GM12878 (cell line): ENCODE measurements at regions not wholly inside any gene's neighbourhood (a gene's known extent, or its start where the extent isn't known, plus 50 kb on each side); places are given as distances from the start of the nearest gene placed in this dataset.

ENCODE experiments used
- ATAC-seq: fragments of 200-7000 bp; cut with Tn5 transposase; 3 replicates; pipeline ENCODE4 v1.9.1; 2020; ENCODE audit warnings: mild to moderate bottlenecking, moderate library complexity
- BruUV-seq: library from RNA; stranded (reverse); fragments of 400-500 nt; replicated peaks from 2 replicates; lab custom pipeline; 2021; lab: Mats Ljungman, UMichigan
- CTCF ChIA-PET: fragments of 300-600 bp; sonication (Branson Sonifier 250); formaldehyde crosslinking; extraction: SDS; loops from one replicate; lab custom pipeline; 2021; ENCODE audit warnings: inconsistent platforms; lab: Yijun Ruan, JAX
- POLR2A ChIA-PET: fragments of 350-600 bp; formaldehyde crosslinking; extraction: SDS; loops from one replicate; lab custom pipeline; 2021; ENCODE audit warnings: inconsistent platforms; lab: Charles Lee
- RAD21 ChIA-PET: fragments of 300-600 bp; sonication (Branson Sonifier 250); formaldehyde crosslinking; loops from one replicate; lab custom pipeline; 2023; ENCODE audit warnings: antibody characterized with exemption; ENCODE audit not compliant: unreplicated experiment; lab: Charles Lee
- SMC1A ChIA-PET: fragments of 300-600 bp; sonication (Branson Sonifier 250); formaldehyde crosslinking; loops from one replicate; lab custom pipeline; 2023; ENCODE audit not compliant: unreplicated experiment, uncharacterized antibody; lab: Charles Lee
- DNase-seq: peaks from one replicate; pipeline ENCODE4 v3.0.0-alpha.2; 2011; ENCODE audit warnings: low read depth, low spot score
- FAIRE-seq: peaks from 3 replicates; lab custom pipeline; 2011; peaks lifted over from hg19 to GRCh38; lab: Jason Lieb, UNC
- H2AFZ ChIP-seq: 2 replicates; pipeline ENCODE4 v1.6.0; 2011; ENCODE audit warnings: low read depth, low read length, control low read depth; ENCODE audit not compliant: control insufficient read depth
- H3K27ac ChIP-seq: 2 replicates; pipeline ENCODE4 v1.5.1; 2011; ENCODE audit warnings: control low read depth; ENCODE audit not compliant: control insufficient read depth, insufficient read depth
- H3K27me3 ChIP-seq, 2 experiments: replicated peaks in 1 of 2; 2 replicates each; pipeline versions ENCODE4 v1.6.0 to v1.6.1; 2011; ENCODE audit warnings: low read length in 1 of 2; ENCODE audit not compliant: control insufficient read depth in 2 of 2, insufficient read depth in 2 of 2
- H3K36me3 ChIP-seq, 2 experiments: 2 replicates each; pipeline ENCODE4 v1.5.1; 2011; ENCODE audit warnings: low read length in 1 of 2; ENCODE audit not compliant: control insufficient read depth in 2 of 2, insufficient read depth in 2 of 2
- H3K4me1 ChIP-seq: 2 replicates; pipeline ENCODE4 v1.6.1; 2011; ENCODE audit warnings: mild to moderate bottlenecking, low read length, moderate library complexity, mixed read lengths; ENCODE audit not compliant: control insufficient read depth, insufficient read depth
- H3K4me2 ChIP-seq: 2 replicates; pipeline ENCODE4 v1.6.0; 2011; ENCODE audit warnings: control low read depth; ENCODE audit not compliant: control insufficient read depth, insufficient read depth
- H3K4me3 ChIP-seq: fragments of 200-600 bp; sonication (generic); 2 replicates; pipeline ENCODE4 v1.5.1; 2016
- H3K79me2 ChIP-seq: 2 replicates; pipeline ENCODE4 v1.6.0; 2011; ENCODE audit warnings: low read length; ENCODE audit not compliant: control insufficient read depth, insufficient read depth
- H3K9ac ChIP-seq: 2 replicates; pipeline ENCODE4 v1.8.0; 2011; ENCODE audit warnings: low read length, control low read depth, mixed read lengths; ENCODE audit not compliant: control insufficient read depth, insufficient read depth
- H3K9me3 ChIP-seq: replicated peaks from 3 replicates; pipeline ENCODE4 v1.5.1; 2011; ENCODE audit warnings: mild to moderate bottlenecking, low read length; ENCODE audit not compliant: control insufficient read depth, insufficient read depth
- H4K20me1 ChIP-seq: 2 replicates; pipeline ENCODE4 v1.6.0; 2011; ENCODE audit not compliant: control insufficient read depth, insufficient read depth
- BCLAF1 ChIP-seq: fragments of 450-650 bp; IDR thresholded peaks from 2 replicates; pipeline ENCODE4 v1.6.1; 2017; ENCODE audit warnings: antibody characterized with exemption, mild to moderate bottlenecking, moderate library complexity
- ETV6 ChIP-seq, 2 experiments: fragments of 450-650 bp in 1 of 2; IDR thresholded peaks in 1 of 2; conservative IDR thresholded peaks in 1 of 2; 2 replicates each; pipeline ENCODE4 v1.6.1; 2014; ENCODE audit warnings: antibody characterized with exemption in 1 of 2, borderline replicate concordance in 1 of 2, low read depth in 1 of 2, mild to moderate bottlenecking in 1 of 2, moderate library complexity in 1 of 2
- FOXM1 ChIP-seq: IDR thresholded peaks from 2 replicates; pipeline ENCODE4 v1.6.1; 2012; ENCODE audit warnings: low read depth, mild to moderate bottlenecking, inconsistent platforms, low read length, moderate library complexity
- JUND ChIP-seq: IDR thresholded peaks from 2 replicates; pipeline ENCODE4 v1.6.1; 2012; ENCODE audit warnings: low read depth, mild to moderate bottlenecking, low read length, improper control_type of control experiment, moderate library complexity
- PML ChIP-seq: IDR thresholded peaks from 2 replicates; pipeline ENCODE4 v1.6.1; 2012; ENCODE audit warnings: low read length, inconsistent platforms
- POLR2AphosphoS2 ChIP-seq: IDR thresholded peaks from 2 replicates; pipeline ENCODE4 v1.6.1; 2011; ENCODE audit warnings: low read depth, mild to moderate bottlenecking, low read length, improper control_type of control experiment, moderate library complexity
- RFX5 ChIP-seq: IDR thresholded peaks from 2 replicates; pipeline ENCODE4 v1.6.1; 2011; ENCODE audit warnings: low read depth, low read length, improper control_type of control experiment
- SPI1 ChIP-seq: IDR thresholded peaks from 2 replicates; pipeline ENCODE4 v1.6.1; 2011; ENCODE audit warnings: low read depth, mild to moderate bottlenecking, low read length, moderate library complexity, borderline replicate concordance; ENCODE audit not compliant: insufficient read depth
- ZNF592 ChIP-seq: fragments of 450-650 bp; IDR thresholded peaks from 2 replicates; pipeline ENCODE4 v1.6.1; 2017; ENCODE audit warnings: mild to moderate bottlenecking, moderate library complexity
- WGBS: methylation state at CpG from one replicate; pipeline ENCODE4 v1.1.6; 2016; ENCODE audit warnings: low lambda C conversion rate; ENCODE audit not compliant: insufficient replicate concordance, insufficient coverage; ENCODE audit errors: missing lambda C conversion rate; 5-methylcytosine and 5-hydroxymethylcytosine counted together
- in situ Hi-C: fragments of 300-500 bp; cut with MboI; formaldehyde crosslinking; loops from 9 replicates; pipeline ENCODE4 v1.14.3; 2018; ENCODE audit warnings: mixed read lengths
- intact Hi-C: fragments of 100-400 bp; cut with micrococcal nuclease; formaldehyde crosslinking; loops from one replicate; pipeline ENCODE4 v1.14.2; 2022; ENCODE audit not compliant: unreplicated experiment
- TF ChIP-seq, protein P1 (sequence below): fragments of 450-650 bp; formaldehyde crosslinking; IDR thresholded peaks from 2 replicates; pipeline ENCODE4 v1.5.0; 2022; ENCODE audit warnings: mild to moderate bottlenecking, missing genetic modification characterization

DNA sequence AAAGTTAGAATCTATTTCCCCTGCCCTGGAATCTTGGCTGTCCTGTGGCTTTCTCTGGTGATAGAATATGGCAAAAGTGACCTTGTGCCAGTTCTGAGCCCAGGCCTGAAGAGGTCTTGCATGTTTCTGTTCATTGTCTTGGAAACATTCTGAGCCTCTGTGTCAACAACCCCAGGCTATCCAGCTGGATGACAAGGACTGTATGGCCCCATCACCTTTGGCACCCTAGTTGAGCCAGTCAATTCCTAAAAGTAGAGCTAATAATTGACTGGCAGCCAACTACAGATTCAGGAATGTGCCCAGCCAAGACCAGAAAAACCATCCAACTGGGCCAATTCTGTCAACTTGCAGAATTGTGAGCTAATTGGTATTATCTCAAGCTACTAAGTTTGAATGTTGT lies 514.1 kb upstream of the LARGE1 start (continued):
- TF ChIP-seq, protein P1, sequence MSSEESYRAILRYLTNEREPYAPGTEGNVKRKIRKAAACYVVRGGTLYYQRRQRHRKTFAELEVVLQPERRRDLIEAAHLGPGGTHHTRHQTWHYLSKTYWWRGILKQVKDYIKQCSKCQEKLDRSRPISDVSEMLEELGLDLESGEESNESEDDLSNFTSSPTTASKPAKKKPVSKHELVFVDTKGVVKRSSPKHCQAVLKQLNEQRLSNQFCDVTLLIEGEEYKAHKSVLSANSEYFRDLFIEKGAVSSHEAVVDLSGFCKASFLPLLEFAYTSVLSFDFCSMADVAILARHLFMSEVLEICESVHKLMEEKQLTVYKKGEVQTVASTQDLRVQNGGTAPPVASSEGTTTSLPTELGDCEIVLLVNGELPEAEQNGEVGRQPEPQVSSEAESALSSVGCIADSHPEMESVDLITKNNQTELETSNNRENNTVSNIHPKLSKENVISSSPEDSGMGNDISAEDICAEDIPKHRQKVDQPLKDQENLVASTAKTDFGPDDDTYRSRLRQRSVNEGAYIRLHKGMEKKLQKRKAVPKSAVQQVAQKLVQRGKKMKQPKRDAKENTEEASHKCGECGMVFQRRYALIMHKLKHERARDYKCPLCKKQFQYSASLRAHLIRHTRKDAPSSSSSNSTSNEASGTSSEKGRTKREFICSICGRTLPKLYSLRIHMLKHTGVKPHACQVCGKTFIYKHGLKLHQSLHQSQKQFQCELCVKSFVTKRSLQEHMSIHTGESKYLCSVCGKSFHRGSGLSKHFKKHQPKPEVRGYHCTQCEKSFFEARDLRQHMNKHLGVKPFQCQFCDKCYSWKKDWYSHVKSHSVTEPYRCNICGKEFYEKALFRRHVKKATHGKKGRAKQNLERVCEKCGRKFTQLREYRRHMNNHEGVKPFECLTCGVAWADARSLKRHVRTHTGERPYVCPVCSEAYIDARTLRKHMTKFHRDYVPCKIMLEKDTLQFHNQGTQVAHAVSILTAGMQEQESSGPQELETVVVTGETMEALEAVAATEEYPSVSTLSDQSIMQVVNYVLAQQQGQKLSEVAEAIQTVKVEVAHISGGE (CRISPR knock-in tag) = no peak
- no peak for TF ChIP-seq PML

- no peaks in the 10 kb centered on the region for H3K36me3 ChIP-seq
- RAD21 ChIA-PET = no interaction called here
- TF ChIP-seq ETV6 (conservative IDR thresholded peaks at IDR 0.05 in 1 of 2, IDR thresholded peaks at IDR 0.05 in 1 of 2; ENCODE audit: borderline replicate concordance in 1 of 2, low read depth in 1 of 2) (no peak), JUND (no peak), SPI1 (no peak), BCLAF1 (no peak), POLR2AphosphoS2 (no peak), ZNF592 (no peak), RFX5 (no peak), FOXM1 (no peak)
These were observed 516.9 kb upstream of the LARGE1 start for GRCh38 chr22:34437140-34437539.

More at GRCh38 chr22:34437140-34437539, 516.9 kb upstream of the LARGE1 start:
- ATAC-seq (no peak), DNase-seq (no peak), FAIRE-seq (no peak)
- Histone ChIP-seq H4K20me1 (no peaks in the 10 kb centered on the region), H3K9me3 (no peaks in the 10 kb centered on the region), H3K4me1 (no peaks in the 10 kb centered on the region), H2AFZ (no peak overlapping the region), H3K4me2 (no peak overlapping the region), H3K79me2 (no peaks in the 10 kb centered on the region), H3K9ac (no peak overlapping the region), H3K27ac (no peak overlapping the region), H3K27me3 (no peaks in the 10 kb centered on the region), H3K4me3 (no peak overlapping the region)
- POLR2A ChIA-PET = no interaction called here
- in situ Hi-C loops (no loop called here), intact Hi-C loops (no loop called here)
- no TSS peak for BruUV-seq
- SMC1A ChIA-PET = no interaction called here
- WGBS = 87% methylated on average over 1 of the region's 1 CpG
- CTCF ChIA-PET = interaction anchor here (0.7 kb wide), 1 partner anchor 923 kb away, joined by 3 read pairs; no protein-coding TSS in a partner anchor
